Lung (tissue), 11 donors: ENCODE measurements at regions not wholly inside any gene's neighbourhood (a gene's known extent, or its start where the extent isn't known, plus 50 kb on each side); places are given as distances from the start of the nearest gene placed in this dataset.

Source experiments
- ATAC-seq: fragments of 200-7000 bp; cut with Tn5 transposase; one replicate; pipeline ENCODE4 v1.9.1; 2020; ENCODE audit warnings: moderate number of reproducible peaks; ENCODE audit not compliant: insufficient read depth, low FRiP score
- DNase-seq, 3 donors: peaks; one replicate each; pipeline ENCODE4 v3.0.0-alpha.2; 2013 to 2017
- H3K27ac ChIP-seq, 2 donors: one replicate each; pipeline ENCODE4 v1.5.1; 2013; ENCODE audit warnings: mild to moderate bottlenecking in 2 of 2, moderate library complexity in 2 of 2, control low read depth in 1 of 2, inconsistent platforms in 1 of 2, low read depth in 1 of 2, low read length in 1 of 2
- H3K27me3 ChIP-seq, 3 donors: one replicate each; pipeline ENCODE4 v1.5.1; 2013; ENCODE audit warnings: low read length in 2 of 3; ENCODE audit not compliant: control insufficient read depth in 3 of 3, insufficient read depth in 3 of 3
- H3K36me3 ChIP-seq, 4 donors: one replicate each; pipeline ENCODE4 v1.5.1; 2013; ENCODE audit warnings: low read length in 4 of 4, mild to moderate bottlenecking in 1 of 4, moderate library complexity in 1 of 4; ENCODE audit not compliant: control insufficient read depth in 4 of 4, insufficient read depth in 4 of 4
- H3K4me1 ChIP-seq, 5 donors: one replicate each; pipeline ENCODE4 v1.5.1; 2013; ENCODE audit warnings: low read length in 5 of 5, mild to moderate bottlenecking in 2 of 5, moderate library complexity in 1 of 5; ENCODE audit not compliant: control insufficient read depth in 5 of 5, insufficient read depth in 5 of 5
- H3K4me3 ChIP-seq: one replicate; pipeline ENCODE4 v1.5.1; 2013; ENCODE audit warnings: mild to moderate bottlenecking, control low read depth, moderate library complexity
- H3K9ac ChIP-seq, 2 donors: one replicate each; pipeline ENCODE4 v1.5.1; 2013; ENCODE audit warnings: low read length in 2 of 2, control low read depth in 1 of 2; ENCODE audit not compliant: insufficient read depth in 1 of 2
- H3K9me3 ChIP-seq, 4 donors: one replicate each; pipeline ENCODE4 v1.5.1; 2013; ENCODE audit warnings: low read length in 3 of 4, mild to moderate bottlenecking in 1 of 4, moderate library complexity in 1 of 4; ENCODE audit not compliant: control insufficient read depth in 4 of 4, insufficient read depth in 3 of 4
- CTCF ChIP-seq: IDR thresholded peaks from 2 replicates; pipeline ENCODE4 v1.5.1; 2012; ENCODE audit warnings: mild to moderate bottlenecking; ENCODE audit errors: control extremely low read depth, extremely low read depth
- WGBS, 2 donors: extraction: QIAGEN DNeasy Blood & Tissue Kit; methylation state at CpG; one replicate each; pipeline ENCODE4 v1.1.7; 2013; 5-methylcytosine and 5-hydroxymethylcytosine counted together
- donor health status: control.
- donor health status: control.
- donor health status: Bipolar disorder and iron deficiency.
- donor health status: healthy.
- donor health status: DM: yes; HTN: yes; CAD: no.

GRCh38 chr18:78558101-78558810 lies 421.4 kb upstream of the SALL3 start:
- WGBS, 2 donors, result 87 to 90% methylated on average over 23 of the region's 23 CpGs
- Histone ChIP-seq H3K4me3 (no peak overlapping the region), H3K4me1 (peaks cover 0 to 7% (median 0%) of the 10 kb centered on the region in 5 donors), H3K27me3 (no peaks in the 10 kb centered on the region), H3K9ac (no peak overlapping the region), H3K36me3 (no peaks in the 10 kb centered on the region), H3K27ac (no peak overlapping the region), H3K9me3 (peaks cover 0 to 11% (median 3%) of the 10 kb centered on the region in 4 donors)
- DNase-seq (no peak), ATAC-seq (no peak)
- TF ChIP-seq CTCF, result no peak

GRCh38 chr18:78558948-78559347 lies 420.7 kb upstream of the SALL3 start:
- Histone ChIP-seq H3K4me1 (peaks cover 0 to 7% (median 0%) of the 10 kb centered on the region in 5 donors), H3K27ac (no peak overlapping the region), H3K9ac (no peak overlapping the region), H3K4me3 (no peak overlapping the region), H3K36me3 (no peaks in the 10 kb centered on the region), H3K27me3 (no peaks in the 10 kb centered on the region), H3K9me3 (peaks cover 0 to 10% (median 3%) of the 10 kb centered on the region in 4 donors)
- 67 to 76% methylated on average over 17 to 19 of the region's 19 CpGs for WGBS, 2 donors
- no peak for TF ChIP-seq CTCF
- ATAC-seq (no peak), DNase-seq (no peak)

- no peak for TF ChIP-seq CTCF
- Histone ChIP-seq H3K9ac (no peak overlapping the region), H3K36me3 (no peaks in the 10 kb centered on the region), H3K27me3 (no peaks in the 10 kb centered on the region), H3K9me3 (peaks cover 0 to 10% (median 3%) of the 10 kb centered on the region in 4 donors), H3K27ac (no peak overlapping the region), H3K4me1 (peaks cover 0 to 7% (median 0%) of the 10 kb centered on the region in 5 donors), H3K4me3 (no peak overlapping the region)
- DNase-seq (no peak), ATAC-seq (no peak)
- WGBS, 2 donors, result 90 to 93% methylated on average over 9 of the region's 9 CpGs
These were observed 420.0 kb upstream of the SALL3 start for GRCh38 chr18:78559584-78559983.
